GM21528 (cell line): ENCODE measurements at regions not wholly inside any gene's neighbourhood (a gene's known extent, or its start where the extent isn't known, plus 50 kb on each side); places are given as distances from the start of the nearest gene placed in this dataset.

Experiments
- ATAC-seq: cut with Tn5 transposase; IDR thresholded peaks from one replicate; pipeline ENCODE4 v1.9.1; 2021; ENCODE audit warnings: mild to moderate bottlenecking, moderate library complexity; ENCODE audit not compliant: unreplicated experiment, low FRiP score

GRCh38 chr1:75984781-75985180 is 52.6 kb upstream of the ASB17 start:
- ATAC-seq, result no peak

DNA sequence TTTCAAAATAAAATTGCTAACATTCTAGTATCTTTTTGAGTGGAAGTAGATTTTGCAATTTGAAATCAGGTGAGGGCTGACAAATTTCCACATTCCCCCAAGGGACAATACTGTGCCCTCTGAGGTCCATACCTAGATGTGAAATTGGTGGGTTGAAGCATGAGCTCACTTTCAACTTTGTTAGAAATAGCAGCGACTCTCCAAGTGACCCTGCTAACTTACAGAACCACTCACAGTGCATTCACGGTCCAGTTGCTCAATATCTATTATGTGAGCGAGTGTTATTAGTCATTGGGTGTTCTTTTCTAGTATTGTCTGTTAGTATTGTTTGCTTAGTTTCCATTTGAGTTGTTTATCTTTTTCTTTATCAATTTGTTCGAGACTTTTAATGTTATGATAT is 53.6 kb upstream of the ASB17 start:
- ATAC-seq, result peak; percentile 70

DNA sequence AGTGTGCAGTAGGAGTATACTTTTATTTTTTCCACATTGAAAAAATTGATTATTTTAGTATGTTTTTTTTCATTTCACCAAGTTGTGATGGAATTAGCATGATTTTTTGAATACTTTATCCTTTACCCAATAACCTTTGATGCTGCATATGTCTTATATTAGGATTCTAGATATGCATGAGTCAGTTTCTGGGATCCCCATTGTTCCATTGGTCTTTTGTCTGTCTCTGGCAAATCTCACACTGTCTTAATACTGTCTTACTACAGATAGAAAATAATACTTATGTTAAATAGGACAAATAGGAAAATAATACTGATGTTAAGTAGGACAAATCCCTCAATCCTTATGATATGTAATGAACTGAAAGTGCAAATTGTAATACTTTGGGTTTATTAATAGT is 54.3 kb upstream of the ASB17 start:
- ATAC-seq, result no peak

DNA sequence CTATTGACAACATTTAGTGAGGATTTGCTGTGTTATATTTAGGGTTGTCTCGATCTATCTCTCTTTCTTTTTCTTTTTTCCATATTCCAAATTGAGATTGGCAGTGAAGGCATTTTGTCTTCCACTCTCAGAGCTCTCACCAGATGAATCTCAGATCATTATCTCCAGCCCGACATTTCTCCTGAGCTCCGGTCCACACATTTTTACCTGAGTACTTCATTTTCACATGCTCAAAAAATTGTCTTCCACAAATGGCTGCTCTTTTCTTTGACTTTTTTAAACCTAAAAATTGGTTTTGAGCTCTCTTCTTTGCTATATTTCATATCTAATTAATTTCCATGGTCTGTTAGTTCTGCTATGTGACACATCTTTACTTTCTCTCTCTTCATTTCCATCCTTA is 56.9 kb upstream of the ASB17 start:
- ATAC-seq, result no peak

- no peak for ATAC-seq
Measured at GRCh38 chr1:75990686-75991085, 58.5 kb upstream of the ASB17 start.

DNA sequence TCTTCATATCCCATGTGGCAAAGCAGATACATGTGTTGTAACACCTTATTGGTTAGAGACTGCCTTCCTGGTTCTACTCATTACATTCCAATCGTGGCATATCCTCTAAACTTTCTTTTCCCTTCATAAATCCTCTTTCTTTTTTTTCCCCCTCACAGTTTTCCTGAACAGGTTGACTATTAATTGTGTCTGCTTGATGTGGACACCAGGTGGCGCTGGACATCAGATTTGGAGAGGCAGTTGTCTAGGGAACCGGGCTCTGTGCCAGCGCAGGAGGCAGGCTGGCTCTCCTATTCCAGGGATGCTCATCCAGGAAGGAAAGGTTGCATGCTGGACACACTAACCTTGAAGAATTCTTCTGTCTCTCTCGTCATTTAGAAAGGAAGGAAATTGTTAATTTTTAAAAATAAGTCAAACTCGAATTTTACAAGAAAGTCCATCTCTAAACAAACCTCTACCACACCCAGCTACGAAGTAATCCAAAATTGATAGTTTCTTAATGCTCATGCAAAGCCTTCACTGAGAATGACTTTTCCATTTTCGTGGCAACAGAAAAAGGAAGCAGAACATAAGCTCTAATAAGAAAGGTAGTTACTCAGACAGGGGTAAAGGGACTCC is 59.4 kb upstream of the ASB17 start:
- peak; percentile 75 for ATAC-seq

DNA sequence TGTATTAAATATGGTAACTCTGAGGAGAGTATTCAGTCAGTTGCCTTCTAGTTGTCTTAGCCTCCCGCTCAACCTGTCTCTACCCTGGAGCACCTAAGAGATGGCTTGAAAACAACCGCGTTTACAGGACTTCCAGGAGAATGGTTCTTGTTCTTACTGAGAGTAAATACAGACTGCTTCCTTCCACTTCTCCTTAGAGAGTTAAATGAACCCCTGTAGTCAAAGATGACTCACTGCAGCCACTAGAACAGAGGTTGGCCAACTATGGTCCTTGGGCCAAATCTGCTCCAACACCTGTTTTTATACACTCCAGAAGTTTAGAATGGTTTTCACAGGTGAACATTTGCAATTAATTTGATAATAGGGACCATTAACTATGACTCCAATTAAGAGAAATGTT is 60.1 kb upstream of the ASB17 start:
- ATAC-seq, result no peak

GRCh38 chr1:75993661-75994060 is 61.5 kb upstream of the ASB17 start:
- no peak for ATAC-seq

GRCh38 chr1:75996196-75996595 is 64.0 kb upstream of the ASB17 start:
- ATAC-seq, result no peak

GRCh38 chr1:75999034-75999433 is 66.8 kb upstream of the ASB17 start:
- no peak for ATAC-seq

- ATAC-seq, result no peak
Measured at GRCh38 chr1:76003946-76004345, 70.6 kb upstream of the ST6GALNAC3 start.

GRCh38 chr1:76005765-76006164 is 68.8 kb upstream of the ST6GALNAC3 start:
- ATAC-seq, result no peak

DNA sequence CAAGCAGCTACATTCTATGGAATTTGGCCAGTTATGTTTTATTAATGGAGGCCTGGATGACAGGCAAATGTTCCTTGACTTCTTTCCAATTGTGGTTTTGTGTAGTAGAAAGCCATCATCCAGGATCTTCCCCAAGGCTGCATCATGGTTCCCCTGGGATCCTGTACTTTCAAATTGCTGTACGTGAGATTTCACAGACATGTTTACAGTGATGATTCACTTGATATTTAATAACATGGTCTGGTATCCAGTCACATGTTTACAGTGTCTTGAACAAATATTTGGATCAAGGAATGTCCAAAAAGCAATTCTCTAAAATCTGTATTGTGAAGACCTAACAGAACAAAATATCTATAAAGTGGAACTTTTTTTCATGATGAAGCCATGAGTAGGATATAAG is 68.3 kb upstream of the ST6GALNAC3 start:
- ATAC-seq, result no peak

DNA sequence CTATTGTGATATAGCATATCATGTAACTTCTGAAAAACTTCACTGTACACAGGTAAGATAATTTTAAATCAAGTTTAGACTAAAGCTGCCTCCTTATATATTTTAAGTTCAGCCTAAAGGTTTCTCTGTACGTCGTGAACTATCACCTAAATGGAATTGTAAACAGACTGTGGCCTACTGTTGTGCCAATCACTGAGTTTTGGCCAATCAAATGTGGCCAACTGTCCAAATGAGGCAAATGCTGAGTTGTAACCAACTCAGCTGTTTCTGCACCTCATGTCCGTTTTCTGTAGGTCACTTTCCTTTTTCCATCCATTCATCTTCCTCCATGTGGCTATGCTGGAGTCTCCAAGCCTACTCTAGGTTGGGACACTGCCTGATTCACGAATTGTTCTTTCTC is 63.7 kb upstream of the ST6GALNAC3 start:
- no peak for ATAC-seq

- ATAC-seq, result no peak
Measured at GRCh38 chr1:76012341-76013205, 62.0 kb upstream of the ST6GALNAC3 start.

DNA sequence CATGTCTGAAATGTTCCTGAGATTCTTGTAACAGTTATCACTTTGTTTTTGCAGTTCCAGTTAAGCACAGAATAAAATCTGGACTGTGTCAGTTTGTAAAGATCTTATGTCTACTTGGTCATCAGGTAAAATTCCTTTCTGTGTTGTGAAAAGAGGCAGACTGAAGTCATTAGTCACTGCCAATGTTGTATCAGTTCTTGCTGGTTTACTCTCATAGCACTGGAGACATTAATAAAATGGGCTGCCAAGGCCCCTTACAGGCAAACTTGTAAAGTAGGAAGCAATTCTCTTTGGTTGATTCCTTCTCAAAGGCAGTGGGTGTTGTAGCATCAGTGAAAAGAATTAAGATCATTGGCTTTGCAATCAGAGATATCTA is 61.4 kb upstream of the ST6GALNAC3 start:
- ATAC-seq, result no peak

DNA sequence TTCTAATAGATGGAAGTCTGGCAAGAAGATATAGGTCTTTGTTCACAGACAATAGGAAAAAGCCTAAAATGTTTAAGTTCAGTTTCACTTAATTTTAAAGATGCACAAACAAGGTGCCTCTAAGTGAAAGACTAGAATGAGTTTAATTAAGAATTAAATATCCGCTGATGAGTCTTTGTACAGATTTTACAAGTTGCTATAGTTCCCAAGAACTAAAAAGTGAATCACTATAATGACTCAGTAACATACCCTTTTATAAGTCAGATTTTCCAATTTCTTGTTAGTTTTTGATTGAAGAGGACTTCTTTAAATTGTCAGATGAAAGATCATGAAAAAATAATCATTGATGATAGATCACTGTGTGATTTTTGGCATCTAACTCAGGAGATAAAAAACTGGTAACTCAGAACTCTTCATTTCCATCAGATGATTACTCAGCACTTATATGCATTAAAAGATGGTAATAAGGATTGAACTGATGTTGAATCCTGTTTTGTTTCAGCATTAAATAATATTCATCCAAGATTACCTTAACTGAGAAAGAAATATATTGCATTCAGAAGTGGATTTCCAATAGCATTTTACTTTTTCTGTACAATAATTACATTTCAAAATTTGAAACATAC is 59.0 kb upstream of the ST6GALNAC3 start:
- no peak for ATAC-seq

DNA sequence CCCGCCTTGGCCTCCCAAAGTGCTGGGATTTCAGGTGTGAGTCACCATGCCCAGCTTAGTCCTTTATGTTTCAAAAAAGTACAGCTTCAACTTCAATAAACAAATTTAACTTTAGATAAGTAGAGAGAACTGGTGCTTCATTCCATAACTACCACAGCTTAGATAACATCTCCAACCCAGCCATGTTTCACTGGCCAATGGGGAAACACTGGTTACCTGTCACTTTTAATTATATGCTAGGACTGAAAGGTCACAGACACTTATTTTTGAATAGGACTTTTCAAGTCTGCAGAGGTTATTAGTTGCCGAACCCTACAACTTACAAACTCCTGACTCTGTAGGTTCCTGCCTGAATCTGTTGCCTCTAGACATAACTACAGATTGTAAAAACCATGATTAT is 56.5 kb upstream of the ST6GALNAC3 start:
- ATAC-seq, result no peak

DNA sequence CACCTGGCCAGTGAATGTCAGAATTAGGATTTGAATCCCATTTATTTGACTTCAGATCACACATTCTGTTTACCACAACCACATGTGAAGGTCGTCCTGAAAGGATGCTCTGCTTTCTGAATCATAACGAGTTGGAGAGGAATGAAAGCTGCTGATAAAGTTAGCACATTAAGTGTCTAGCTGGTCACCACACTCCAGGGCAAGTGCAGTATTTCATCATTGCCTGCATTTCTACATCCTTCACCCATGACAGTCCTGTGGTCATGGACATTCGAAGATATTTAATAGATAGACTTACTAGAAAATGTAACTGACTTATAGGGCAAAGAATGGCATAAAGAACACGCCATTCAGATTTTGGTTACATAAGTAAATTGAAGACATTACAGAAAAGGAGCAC is 52.7 kb upstream of the ST6GALNAC3 start:
- ATAC-seq, result no peak

GRCh38 chr1:76023669-76024435 is 50.7 kb upstream of the ST6GALNAC3 start:
- no peak for ATAC-seq
